ENCODE measurements at regions not wholly inside any gene's neighbourhood (a gene's known extent, or its start where the extent isn't known, plus 50 kb on each side); places are given as distances from the start of the nearest gene placed in this dataset.
A peak's percentile ranks its signal among the peaks of the same experiment; 100 is the strongest.

DNA sequence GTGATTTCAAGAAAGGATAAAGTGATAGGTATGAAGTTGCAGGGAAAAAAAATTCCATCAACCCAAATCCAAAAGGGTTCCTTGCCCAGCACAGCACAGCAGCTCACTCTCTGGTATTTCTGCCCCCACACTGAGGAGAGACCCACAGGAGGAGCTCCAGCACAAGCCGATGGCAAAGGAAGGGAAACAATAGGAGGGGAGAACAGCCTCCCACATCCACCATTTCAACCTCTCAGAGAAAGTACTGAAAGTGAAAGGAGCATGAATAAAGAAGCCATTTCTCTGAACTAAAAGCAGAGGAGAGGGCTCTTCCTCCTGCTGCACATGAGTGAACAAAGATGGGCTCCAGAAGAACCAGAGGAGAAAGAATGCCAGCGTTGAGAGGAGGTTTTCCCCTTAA, 54.9 kb upstream of the ZSWIM6 start:
- Histone ChIP-seq H3K79me1 (ENCODE audit: low read depth, low read length) (no peaks in the 10 kb centered on the region), H3K23ac (ENCODE audit: low read depth, low read length, poor library complexity) (no peak overlapping the region), H2BK12ac (ENCODE audit: low read length) (no peak overlapping the region), H3K27ac (replicated peaks; ENCODE audit: low read length) (peak overlapping the region; percentile 36), H4K8ac (ENCODE audit: low read depth, low read length) (no peak overlapping the region), H2AFZ (ENCODE audit: low read length) (peak overlapping the region; percentile 90), H3K4ac (ENCODE audit: low read length) (no peak overlapping the region), H3K36me3 (replicated peaks in 1 of 2; ENCODE audit: control insufficient read depth in 2 of 2, insufficient read depth in 2 of 2, low read length in 2 of 2) (no peaks in the 10 kb centered on the region), H2BK5ac (ENCODE audit: low read length) (no peak overlapping the region), H4K91ac (ENCODE audit: low read depth, low read length, poor library complexity) (no peak overlapping the region), H3K4me3 (ENCODE audit: low read length in 2 of 2) (no peak overlapping the region), H3K4me2 (ENCODE audit: insufficient read depth, low read length, poor library complexity, severe bottlenecking) (peak overlapping the region; percentile 15), H3K9ac (ENCODE audit: low read depth, low read length, poor library complexity) (no peak overlapping the region), H3K18ac (ENCODE audit: low read length) (no peak overlapping the region), H3K14ac (ENCODE audit: low read length) (no peak overlapping the region), H3K27me3 (ENCODE audit: control insufficient read depth in 3 of 3, insufficient read depth in 3 of 3, low read depth in 1 of 3, low read length in 3 of 3) (no peaks in the 10 kb centered on the region), H2AK5ac (ENCODE audit: low read depth, low read length) (no peak overlapping the region), H2BK15ac (ENCODE audit: low read length) (no peak overlapping the region), H2BK120ac (ENCODE audit: low read depth, low read length) (no peak overlapping the region), H3K4me1 (ENCODE audit: control insufficient read depth in 2 of 2, insufficient read depth in 1 of 2, low read depth in 1 of 2, low read length in 2 of 2) (peaks cover 13 to 23% of the 10 kb centered on the region in 2 donors), H3K9me3 (replicated peaks in 1 of 2; ENCODE audit: control insufficient read depth in 2 of 2, insufficient read depth in 1 of 2, low read depth in 1 of 2, low read length in 2 of 2) (no peaks in the 10 kb centered on the region)
- no CpG with 5 or more reads among the region's 2 CpGs for WGBS, 2 donors (ENCODE audit: extremely low coverage in 2 of 2, insufficient read length in 2 of 2, insufficient replicate concordance in 1 of 2)
- no peak for DNase-seq (ENCODE audit: low spot score)

DNA sequence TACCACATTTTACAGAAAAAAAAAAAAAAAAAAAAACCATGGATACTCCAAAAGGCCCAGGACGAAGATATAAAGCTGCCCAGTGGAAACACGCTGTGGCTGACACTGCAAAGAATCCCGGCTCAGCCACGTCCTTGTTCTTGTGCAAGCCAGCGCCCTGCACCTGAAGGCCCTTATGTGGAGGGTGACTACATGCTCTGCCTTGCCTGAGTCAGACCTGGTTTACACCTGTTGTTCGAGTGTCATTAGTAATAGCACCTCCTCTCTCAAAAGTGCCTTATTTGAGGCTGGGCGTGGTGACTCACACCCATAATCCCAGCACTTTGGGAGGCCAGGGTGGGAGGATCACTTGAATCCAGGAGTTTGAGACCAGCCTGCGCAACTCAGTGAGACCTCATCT, 54.3 kb upstream of the ZSWIM6 start:
- no peaks in the 10 kb centered on the region for H3K27me3 ChIP-seq (ENCODE audit: control insufficient read depth in 3 of 3, insufficient read depth in 3 of 3, low read depth in 1 of 3, low read length in 3 of 3)
- no peak overlapping the region for H2AK5ac ChIP-seq (ENCODE audit: low read depth, low read length)
- H3K23ac ChIP-seq (ENCODE audit: low read depth, low read length, poor library complexity): no peak overlapping the region
- H2BK12ac ChIP-seq (ENCODE audit: low read length): no peak overlapping the region
- H3K9ac ChIP-seq (ENCODE audit: low read depth, low read length, poor library complexity): no peak overlapping the region
- WGBS, 2 donors (ENCODE audit: extremely low coverage in 2 of 2, insufficient read length in 2 of 2, insufficient replicate concordance in 1 of 2): no CpG with 5 or more reads among the region's 8 CpGs
- no peak overlapping the region for H3K4ac ChIP-seq (ENCODE audit: low read length)
- H3K36me3 ChIP-seq (replicated peaks in 1 of 2; ENCODE audit: control insufficient read depth in 2 of 2, insufficient read depth in 2 of 2, low read length in 2 of 2): no peaks in the 10 kb centered on the region
- H3K14ac ChIP-seq (ENCODE audit: low read length): no peak overlapping the region
- no peaks in the 10 kb centered on the region for H3K79me1 ChIP-seq (ENCODE audit: low read depth, low read length)
- H3K9me3 ChIP-seq (replicated peaks in 1 of 2; ENCODE audit: control insufficient read depth in 2 of 2, insufficient read depth in 1 of 2, low read depth in 1 of 2, low read length in 2 of 2): no peaks in the 10 kb centered on the region
- no peak overlapping the region for H3K27ac ChIP-seq (replicated peaks; ENCODE audit: low read length)
- no peak overlapping the region for H3K18ac ChIP-seq (ENCODE audit: low read length)
- H2AFZ ChIP-seq (ENCODE audit: low read length): peak overlapping the region; percentile 90
- no peak overlapping the region for H2BK120ac ChIP-seq (ENCODE audit: low read depth, low read length)
- H3K4me3 ChIP-seq (ENCODE audit: low read length in 2 of 2): no peak overlapping the region
- no peak for DNase-seq (ENCODE audit: low spot score)
- no peak overlapping the region for H2BK15ac ChIP-seq (ENCODE audit: low read length)
- peaks cover 11 to 19% of the 10 kb centered on the region in 2 donors for H3K4me1 ChIP-seq (ENCODE audit: control insufficient read depth in 2 of 2, insufficient read depth in 1 of 2, low read depth in 1 of 2, low read length in 2 of 2)
- peak overlapping the region; percentile 41 for H4K91ac ChIP-seq (ENCODE audit: low read depth, low read length, poor library complexity)
- no peak overlapping the region for H4K8ac ChIP-seq (ENCODE audit: low read depth, low read length)
- no peak overlapping the region for H3K4me2 ChIP-seq (ENCODE audit: insufficient read depth, low read length, poor library complexity, severe bottlenecking)
- H2BK5ac ChIP-seq (ENCODE audit: low read length): no peak overlapping the region

DNA sequence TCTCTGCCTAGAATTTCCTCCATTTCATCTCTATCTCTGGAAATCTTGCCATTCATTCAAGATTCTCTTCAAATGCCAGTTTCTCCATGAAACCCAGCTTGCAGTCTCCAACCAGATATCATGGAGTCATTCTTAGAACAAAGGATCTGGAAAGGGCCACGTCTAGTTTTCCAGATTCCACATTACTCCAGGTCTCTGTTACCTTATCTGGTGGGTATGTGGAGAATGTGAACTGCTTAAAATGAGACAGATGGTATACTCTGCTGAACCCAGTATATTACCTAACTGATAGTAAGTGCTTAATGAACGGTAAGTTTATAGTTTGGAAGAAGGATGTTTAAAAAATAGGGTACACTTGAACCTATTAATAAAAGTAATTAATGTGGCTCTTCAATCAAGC, 52.3 kb upstream of the ZSWIM6 start:
- Histone ChIP-seq H2BK120ac (ENCODE audit: low read depth, low read length) (no peak overlapping the region), H4K91ac (ENCODE audit: low read depth, low read length, poor library complexity) (no peak overlapping the region), H3K18ac (ENCODE audit: low read length) (no peak overlapping the region), H3K27me3 (ENCODE audit: control insufficient read depth in 3 of 3, insufficient read depth in 3 of 3, low read depth in 1 of 3, low read length in 3 of 3) (no peaks in the 10 kb centered on the region), H3K79me1 (ENCODE audit: low read depth, low read length) (no peaks in the 10 kb centered on the region), H3K23ac (ENCODE audit: low read depth, low read length, poor library complexity) (no peak overlapping the region), H3K4ac (ENCODE audit: low read length) (no peak overlapping the region), H3K9ac (ENCODE audit: low read depth, low read length, poor library complexity) (no peak overlapping the region), H3K27ac (replicated peaks; ENCODE audit: low read length) (no peak overlapping the region), H2AK5ac (ENCODE audit: low read depth, low read length) (no peak overlapping the region), H3K4me3 (ENCODE audit: low read length in 2 of 2) (no peak overlapping the region), H2BK5ac (ENCODE audit: low read length) (no peak overlapping the region), H3K9me3 (replicated peaks in 1 of 2; ENCODE audit: control insufficient read depth in 2 of 2, insufficient read depth in 1 of 2, low read depth in 1 of 2, low read length in 2 of 2) (no peaks in the 10 kb centered on the region), H3K4me2 (ENCODE audit: insufficient read depth, low read length, poor library complexity, severe bottlenecking) (no peak overlapping the region), H3K4me1 (ENCODE audit: control insufficient read depth in 2 of 2, insufficient read depth in 1 of 2, low read depth in 1 of 2, low read length in 2 of 2) (peaks cover 7 to 8% of the 10 kb centered on the region in 2 donors), H2BK15ac (ENCODE audit: low read length) (no peak overlapping the region), H3K14ac (ENCODE audit: low read length) (no peak overlapping the region), H2BK12ac (ENCODE audit: low read length) (no peak overlapping the region), H3K36me3 (replicated peaks in 1 of 2; ENCODE audit: control insufficient read depth in 2 of 2, insufficient read depth in 2 of 2, low read length in 2 of 2) (no peaks in the 10 kb centered on the region), H2AFZ (ENCODE audit: low read length) (no peak overlapping the region), H4K8ac (ENCODE audit: low read depth, low read length) (no peak overlapping the region)
- WGBS, 2 donors (ENCODE audit: extremely low coverage in 2 of 2, insufficient read length in 2 of 2, insufficient replicate concordance in 1 of 2): no CpG with 5 or more reads among the region's 2 CpGs
- no peak for DNase-seq (ENCODE audit: low spot score)

DNA sequence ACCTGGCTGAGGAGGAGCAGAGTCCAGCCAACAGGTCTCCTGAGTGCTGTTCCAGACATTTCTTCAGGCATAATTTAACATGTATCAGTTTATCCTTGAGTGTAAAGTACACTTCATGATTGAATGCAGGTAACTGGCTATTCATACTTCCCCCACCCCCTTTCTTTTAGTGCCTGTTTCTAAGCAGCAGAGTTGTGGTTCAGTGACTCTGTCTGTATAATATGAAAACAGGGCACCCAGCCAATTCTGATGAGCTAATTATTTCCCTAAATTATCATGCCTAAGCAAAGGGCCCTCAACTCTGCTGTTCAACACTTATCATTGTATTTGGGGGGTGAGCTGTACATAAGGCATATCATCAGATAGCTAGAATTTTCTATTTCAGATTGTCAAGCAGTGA, 51.9 kb upstream of the ZSWIM6 start:
- H3K27me3 ChIP-seq (ENCODE audit: control insufficient read depth in 3 of 3, insufficient read depth in 3 of 3, low read depth in 1 of 3, low read length in 3 of 3): no peaks in the 10 kb centered on the region
- H2BK5ac ChIP-seq (ENCODE audit: low read length): no peak overlapping the region
- no peak overlapping the region for H3K4me3 ChIP-seq (ENCODE audit: low read length in 2 of 2)
- H2AFZ ChIP-seq (ENCODE audit: low read length): no peak overlapping the region
- H4K8ac ChIP-seq (ENCODE audit: low read depth, low read length): no peak overlapping the region
- H3K4ac ChIP-seq (ENCODE audit: low read length): no peak overlapping the region
- no peak overlapping the region for H3K27ac ChIP-seq (replicated peaks; ENCODE audit: low read length)
- H3K36me3 ChIP-seq (replicated peaks in 1 of 2; ENCODE audit: control insufficient read depth in 2 of 2, insufficient read depth in 2 of 2, low read length in 2 of 2): no peaks in the 10 kb centered on the region
- no peak overlapping the region for H2BK12ac ChIP-seq (ENCODE audit: low read length)
- no peak overlapping the region for H3K9ac ChIP-seq (ENCODE audit: low read depth, low read length, poor library complexity)
- no peak overlapping the region for H3K14ac ChIP-seq (ENCODE audit: low read length)
- peaks cover 7 to 8% of the 10 kb centered on the region in 2 donors for H3K4me1 ChIP-seq (ENCODE audit: control insufficient read depth in 2 of 2, insufficient read depth in 1 of 2, low read depth in 1 of 2, low read length in 2 of 2)
- no peaks in the 10 kb centered on the region for H3K79me1 ChIP-seq (ENCODE audit: low read depth, low read length)
- H2BK15ac ChIP-seq (ENCODE audit: low read length): no peak overlapping the region
- H4K91ac ChIP-seq (ENCODE audit: low read depth, low read length, poor library complexity): no peak overlapping the region
- no peak overlapping the region for H3K18ac ChIP-seq (ENCODE audit: low read length)
- no peak for DNase-seq (ENCODE audit: low spot score)
- H2BK120ac ChIP-seq (ENCODE audit: low read depth, low read length): no peak overlapping the region
- H2AK5ac ChIP-seq (ENCODE audit: low read depth, low read length): no peak overlapping the region
- no peak overlapping the region for H3K4me2 ChIP-seq (ENCODE audit: insufficient read depth, low read length, poor library complexity, severe bottlenecking)
- no peaks in the 10 kb centered on the region for H3K9me3 ChIP-seq (replicated peaks in 1 of 2; ENCODE audit: control insufficient read depth in 2 of 2, insufficient read depth in 1 of 2, low read depth in 1 of 2, low read length in 2 of 2)
- no peak overlapping the region for H3K23ac ChIP-seq (ENCODE audit: low read depth, low read length, poor library complexity)

Measured in neuronal stem cell (in vitro differentiated cells).